ENCODE measurements at regions not wholly inside any gene's neighbourhood (a gene's known extent, or its start where the extent isn't known, plus 50 kb on each side); places are given as distances from the start of the nearest gene placed in this dataset.
"Not testable (repeated sequence)": the region's sequence is repeated elsewhere in the genome, so short reads cannot be mapped to it uniquely, and the experiment has no call there.

DNA sequence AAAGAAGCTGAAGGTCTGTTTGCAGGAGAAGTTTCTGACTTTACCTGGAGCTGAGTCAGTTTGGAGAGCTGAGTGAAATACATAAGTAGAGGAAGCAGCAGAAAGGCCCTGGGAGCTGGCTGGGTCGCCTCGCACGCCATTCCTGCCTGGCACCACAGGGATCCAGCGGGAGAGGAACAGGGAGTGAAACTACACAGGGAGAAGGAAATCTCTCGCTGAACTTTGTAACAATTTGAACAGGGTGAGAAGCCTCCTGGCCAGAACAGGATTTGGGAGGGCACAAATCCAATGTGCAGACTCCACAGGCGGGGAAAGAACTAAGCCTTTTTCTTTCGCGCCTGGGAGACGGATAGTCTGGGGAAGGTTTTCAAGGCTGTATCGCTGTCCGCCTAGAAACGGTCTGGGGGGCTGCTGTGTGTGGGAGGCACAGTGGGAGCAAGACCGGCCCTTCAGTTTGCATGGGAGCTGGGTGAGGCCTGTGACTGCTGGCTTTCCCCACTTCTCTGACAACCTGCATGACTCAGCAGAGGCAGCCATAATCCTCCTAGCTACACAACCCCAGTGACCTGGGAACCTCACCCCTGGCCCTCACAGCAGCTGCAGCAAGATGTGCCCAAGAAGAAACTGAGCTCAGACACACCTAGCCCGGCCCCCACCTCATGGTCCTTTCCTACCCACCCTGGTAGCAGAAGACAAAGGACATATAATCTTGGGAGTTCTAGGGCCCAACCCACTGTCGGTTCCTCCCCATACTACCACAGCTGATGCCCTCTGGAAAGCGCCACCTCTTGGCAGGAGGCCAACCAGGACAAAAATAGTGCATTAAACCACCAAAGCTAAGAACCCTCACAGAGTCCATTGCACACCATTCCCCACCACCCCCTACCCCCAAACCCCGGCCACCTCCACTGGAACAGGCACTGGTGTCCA is 778.6 kb downstream of the KCNJ2 start:
- no peak for DNase-seq

DNA sequence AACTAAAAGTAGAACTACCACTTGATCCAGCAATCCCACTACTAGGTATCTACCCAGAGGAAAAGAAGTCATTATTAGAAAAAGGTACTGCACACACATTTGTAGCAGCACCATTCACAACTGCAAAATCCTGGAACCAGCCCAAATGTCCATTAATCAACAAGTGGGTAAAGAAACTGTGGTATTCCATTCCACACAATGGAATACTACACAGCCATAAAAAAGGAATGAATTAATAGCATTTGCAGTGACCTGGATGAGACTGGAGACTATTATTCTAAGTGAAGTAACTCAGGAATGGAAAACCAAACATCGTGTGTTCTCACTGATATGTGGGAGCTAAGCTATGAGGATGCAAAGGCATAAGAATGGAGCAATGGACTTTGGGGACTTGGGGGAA is 783.8 kb downstream of the KCNJ2 start:
- not testable (repeated sequence) for DNase-seq

DNA sequence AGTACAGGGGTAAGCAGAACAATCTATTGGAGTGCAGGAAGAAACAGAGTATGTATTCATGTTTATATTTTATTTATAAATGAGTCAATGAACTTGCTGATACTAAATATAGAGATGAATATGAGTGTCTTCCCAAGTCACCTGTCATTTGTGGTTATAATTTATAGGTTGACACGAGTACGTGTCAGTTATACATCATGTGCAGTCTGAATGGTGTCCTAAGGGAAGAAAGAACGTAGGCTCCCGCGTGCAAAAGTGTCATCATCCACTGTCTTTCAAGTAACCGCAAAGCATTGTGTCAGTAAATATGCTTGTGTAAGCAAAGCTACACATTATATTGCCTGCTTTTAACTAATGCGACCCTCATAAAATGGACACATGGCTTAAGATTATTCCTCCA is 786.1 kb downstream of the KCNJ2 start:
- DNase-seq: no peak

DNA sequence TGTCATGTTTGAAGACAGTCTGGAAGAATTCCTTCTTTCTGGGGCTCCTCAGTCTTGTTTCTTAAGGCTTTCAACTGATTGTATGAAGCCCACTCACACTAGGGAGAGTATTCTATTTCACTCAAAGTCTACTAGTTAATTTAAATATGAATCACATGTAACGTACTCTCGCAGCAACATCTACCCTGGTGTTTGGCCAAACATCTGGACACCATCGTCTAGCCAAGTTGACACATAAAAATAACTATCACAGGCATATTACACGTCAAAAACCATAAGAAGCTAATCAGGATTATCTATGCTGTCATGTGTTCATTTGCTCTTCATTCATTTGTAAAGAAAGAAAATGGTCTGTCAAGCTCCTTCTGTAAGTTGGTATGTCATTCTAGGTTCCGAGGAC is 787.4 kb downstream of the KCNJ2 start:
- DNase-seq: no peak

DNA sequence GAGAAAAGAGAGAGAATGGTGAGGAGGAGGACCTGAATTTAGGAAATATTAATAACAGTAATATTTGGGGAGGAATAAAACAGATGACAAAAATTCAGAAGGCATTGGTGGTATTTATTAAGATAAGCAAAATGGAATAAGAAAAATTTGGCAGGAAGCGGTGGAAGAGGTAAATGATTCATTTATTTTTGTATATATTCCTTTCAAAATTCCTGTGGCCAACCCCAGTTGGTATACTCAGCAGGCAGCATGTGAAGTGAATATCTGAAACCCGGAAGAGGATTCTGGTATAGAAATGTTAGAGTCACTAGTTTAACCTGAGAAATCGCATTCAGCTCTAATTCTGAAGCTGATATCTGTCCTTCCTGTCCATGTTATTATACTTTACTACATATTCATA is 792.0 kb downstream of the KCNJ2 start:
- DNase-seq: peak; percentile 37

DNA sequence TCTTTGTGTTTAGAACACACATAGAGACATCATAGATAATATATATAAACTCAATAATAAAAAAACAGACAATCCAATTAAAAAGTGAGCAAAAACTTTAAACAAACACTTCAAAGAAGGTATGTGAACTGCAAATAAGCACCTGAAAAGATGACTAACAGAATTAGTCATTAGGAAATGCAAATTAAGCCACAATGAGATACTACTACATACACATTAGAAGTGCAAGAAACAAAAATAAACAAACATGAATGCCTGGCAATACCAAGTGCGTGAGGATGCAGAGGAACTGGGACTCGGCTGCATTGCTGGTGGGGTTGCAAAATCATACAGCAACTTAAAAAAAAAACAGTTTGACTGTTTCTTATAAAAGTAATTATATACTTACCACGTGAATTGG is 799.0 kb downstream of the KCNJ2 start:
- DNase-seq: no peak

DNA sequence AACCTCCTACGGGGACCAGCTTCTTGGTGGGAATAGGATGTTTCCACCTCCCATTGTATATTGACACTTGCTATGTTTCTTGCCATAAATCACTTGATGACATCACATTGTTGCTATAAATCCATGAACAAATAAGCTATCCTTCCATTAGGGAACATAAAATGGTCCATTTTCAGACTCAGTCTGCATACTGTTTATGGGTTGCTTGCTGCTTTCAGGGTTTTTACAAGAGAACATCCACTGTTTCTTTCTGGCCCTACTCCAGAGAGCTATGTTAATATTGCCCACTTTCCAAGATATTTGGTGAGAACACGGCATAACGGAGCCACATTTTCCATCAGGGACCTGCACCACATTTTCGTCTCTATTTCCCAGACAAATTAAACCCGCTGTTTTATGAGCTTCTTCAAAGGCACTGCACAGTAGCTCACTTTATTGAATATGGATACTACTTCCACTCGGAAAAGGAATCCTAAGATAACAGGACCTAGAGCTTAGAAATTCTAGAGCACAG is 800.2 kb downstream of the KCNJ2 start:
- DNase-seq: no peak

DNA sequence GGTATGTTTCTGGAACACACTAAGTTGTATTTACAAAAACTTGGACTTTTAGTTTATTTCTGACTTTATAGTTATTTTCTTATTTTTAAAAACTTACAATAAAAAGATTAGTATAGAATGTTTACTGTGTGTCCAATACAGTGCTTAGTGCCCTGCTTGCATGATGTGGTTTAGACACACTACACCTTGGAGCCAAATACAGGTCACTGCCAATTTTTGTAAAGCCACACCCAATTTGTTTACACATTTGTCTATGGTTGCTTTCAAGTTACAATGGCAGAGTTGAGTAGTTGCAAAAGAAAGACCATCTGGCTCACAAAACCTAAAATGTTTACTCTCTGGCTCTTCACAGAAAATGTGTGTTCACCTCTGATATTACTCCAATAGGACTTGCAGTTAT is 807.1 kb downstream of the KCNJ2 start:
- no peak for DNase-seq

DNA sequence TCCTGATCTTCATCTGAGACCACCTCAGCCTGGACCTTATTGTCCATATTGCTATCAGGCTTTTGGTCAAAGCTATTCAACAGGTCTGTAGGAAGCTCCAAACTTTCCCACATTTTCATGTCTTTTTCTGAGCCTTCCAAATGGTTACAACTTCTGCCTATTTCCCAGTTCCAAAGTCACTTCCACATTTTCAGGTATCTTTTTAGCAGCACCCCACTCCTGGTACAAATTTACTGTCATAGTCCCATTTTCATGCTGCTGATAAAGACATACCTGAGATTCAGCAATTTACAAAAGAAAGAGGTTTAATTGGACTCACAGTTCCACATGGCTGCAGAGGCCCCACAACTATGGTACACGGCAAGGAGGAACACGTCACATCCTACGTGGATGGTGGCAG is 815.5 kb downstream of the KCNJ2 start:
- no peak for DNase-seq

DNA sequence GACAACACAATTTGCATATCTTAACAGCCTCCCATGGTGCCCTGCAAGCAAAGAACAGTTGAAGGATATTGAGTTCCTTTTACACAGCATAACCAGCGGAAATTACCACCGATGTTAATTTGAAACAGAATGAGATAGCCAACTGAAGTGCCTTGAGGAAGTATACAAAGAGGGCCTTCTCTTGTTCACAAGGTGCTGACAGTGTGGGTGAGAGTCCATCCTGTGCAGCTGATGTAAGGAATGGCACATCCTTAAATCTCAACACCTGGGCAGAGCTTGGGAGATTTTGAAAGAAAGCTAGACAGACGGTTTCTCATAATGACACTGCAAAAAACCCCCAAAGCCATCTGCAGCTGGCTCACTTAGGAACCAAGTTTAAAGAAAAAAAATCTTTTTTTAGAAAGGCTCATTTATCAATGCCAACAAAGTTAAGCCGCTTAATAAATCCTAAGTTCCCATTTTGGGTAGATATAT is 818.6 kb downstream of the KCNJ2 start:
- no peak for DNase-seq

DNA sequence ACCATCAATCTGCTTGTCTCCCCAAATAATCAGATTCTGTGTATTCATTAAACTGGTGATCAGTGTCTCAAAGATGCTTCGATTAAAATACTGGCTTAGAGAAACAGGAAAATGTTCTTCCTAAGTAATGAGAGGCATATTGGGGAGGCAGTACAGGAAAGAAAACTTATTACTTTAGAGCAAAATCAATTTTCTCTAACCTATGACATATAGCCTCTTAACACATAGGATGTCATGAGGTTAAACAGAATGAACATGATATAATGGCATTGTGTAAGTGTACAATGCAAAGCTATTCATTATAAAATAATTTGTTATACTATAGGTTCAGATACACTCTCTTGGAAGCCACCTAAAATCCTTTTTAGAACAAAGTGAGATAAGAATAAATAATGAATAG is 819.3 kb downstream of the KCNJ2 start:
- DNase-seq: no peak

DNA sequence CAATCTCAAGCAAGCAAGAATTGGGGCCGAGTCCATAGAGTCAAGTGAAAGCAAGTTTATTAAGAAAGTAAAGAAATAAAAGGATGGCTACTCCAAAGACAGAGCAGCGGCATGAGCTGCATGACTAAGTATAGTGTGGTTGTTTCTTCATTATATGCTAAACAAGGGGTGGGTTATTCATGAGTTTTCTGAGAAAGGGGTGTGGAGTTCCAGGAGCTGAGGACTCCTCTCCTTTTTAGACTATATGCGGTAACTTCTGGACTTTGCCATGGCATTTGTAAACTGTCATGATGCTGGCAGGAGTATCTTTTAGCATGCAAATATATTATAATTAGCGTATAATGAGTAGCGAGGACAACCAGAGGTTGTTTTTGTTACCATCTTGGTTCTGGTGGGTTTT is 819.9 kb downstream of the KCNJ2 start:
- DNase-seq: no peak

DNA sequence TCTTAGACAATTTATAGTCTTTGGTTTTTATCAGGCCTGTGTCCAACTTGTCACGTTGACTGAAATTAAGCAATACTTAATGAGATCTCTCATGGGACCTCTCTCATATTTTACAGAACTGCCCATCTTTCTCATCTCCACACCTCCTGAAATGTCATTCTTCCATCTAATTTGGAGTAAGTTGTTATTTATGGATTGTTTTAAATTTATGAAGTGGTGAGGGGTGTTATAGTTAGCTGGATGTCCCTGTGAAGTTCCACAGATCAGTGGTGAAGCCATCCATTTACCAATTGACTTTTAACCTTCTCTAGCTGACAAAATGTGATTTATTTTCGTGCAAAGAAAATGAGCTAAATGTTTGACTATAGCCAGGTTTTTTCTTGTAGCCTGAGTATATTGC is 824.9 kb downstream of the KCNJ2 start:
- DNase-seq: no peak

DNA sequence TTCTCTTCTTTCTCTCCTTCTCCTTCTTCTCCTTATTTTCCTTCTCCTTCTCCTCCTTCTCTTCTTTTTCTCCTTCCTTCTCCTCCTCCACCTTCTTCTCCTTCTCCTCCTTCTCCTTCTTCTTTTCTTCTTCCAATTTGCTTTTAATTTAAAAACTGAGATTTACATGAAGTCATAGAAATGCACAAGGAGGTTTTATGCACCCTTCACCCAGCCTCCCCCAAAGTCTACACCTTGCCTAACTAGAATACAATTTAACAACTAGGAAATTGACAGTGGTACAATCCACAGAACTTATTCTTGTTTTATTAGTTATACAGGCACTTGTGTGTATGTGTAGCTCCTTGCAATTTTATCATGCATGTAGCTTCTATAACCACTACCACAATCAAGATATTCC is 826.7 kb downstream of the KCNJ2 start:
- no peak for DNase-seq

DNA sequence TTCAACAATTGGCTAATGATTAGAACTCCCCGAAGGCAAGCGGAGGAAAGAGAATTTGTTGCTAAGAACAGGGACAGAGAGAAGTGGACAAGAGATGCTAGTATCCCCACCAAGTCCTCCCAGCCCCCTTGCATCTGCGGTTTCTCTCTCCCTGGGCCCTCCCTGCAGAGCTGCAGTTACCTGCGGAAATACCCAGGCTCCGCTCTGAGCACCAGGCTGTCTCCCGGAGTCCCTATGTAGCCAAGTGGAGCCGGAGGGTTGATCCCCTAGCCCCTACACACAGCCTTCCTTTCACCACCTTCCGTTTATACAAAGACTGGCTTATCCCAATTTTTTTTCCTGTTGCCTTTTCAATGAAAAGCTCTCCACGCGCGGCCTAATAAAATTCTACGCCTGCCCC is 834.4 kb downstream of the KCNJ2 start:
- no peak for DNase-seq

DNA sequence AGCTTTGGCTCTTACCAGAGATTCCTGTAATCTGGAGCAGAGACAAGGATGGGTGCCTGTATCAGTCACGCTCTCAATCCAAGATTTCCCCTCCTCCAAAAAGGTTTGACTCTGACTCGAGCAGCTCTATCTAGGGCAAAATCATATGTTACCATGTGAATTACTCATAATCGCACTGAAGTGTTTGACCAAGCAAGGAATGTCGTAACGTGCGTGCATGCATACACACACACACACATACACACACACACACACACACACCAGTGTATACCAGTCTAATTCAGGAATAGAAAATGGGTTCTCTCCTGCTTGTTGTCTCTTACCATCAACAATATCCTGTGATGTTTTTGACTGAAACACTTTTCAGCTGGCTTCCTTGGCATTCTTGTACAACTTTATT is 835.1 kb downstream of the KCNJ2 start:
- DNase-seq: no peak

DNA sequence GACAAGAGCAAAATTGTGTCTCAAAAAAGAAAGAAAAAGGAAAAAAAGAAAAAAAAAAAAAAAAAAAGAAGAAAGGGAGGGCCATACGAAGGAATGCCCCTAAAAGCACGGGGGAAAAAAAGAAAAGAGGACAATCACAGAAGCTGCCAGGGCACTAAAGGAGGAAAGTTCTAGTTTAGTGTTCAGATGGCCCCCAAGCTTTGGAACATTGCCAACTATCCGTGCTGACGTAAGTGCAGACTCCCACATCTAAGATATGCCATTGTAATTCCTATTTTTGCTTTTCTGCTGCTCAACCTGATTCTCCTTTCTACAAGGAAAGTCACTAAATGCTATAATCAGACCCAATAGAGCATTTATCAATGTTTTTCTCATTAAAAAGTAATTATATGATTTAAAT is 842.1 kb downstream of the KCNJ2 start:
- no peak for DNase-seq

DNA sequence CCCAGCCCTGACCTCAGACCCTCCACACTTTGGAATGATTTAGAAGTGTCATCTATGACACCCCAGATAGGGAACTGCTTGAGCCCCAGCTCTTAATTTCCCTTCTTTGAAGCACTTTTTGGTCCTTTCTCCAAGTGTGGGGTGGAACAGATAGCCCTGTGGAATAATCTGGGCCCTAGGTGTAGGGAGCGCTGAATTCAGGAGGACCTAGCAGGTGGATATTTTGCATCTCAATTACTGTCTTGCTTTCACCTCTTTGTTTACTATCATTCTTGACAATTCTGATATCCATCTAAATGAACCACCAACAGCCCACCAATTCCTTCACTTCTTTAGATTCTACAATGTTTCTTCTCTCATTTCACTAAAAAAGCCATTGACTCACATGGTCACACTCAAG is 850.4 kb downstream of the KCNJ2 start:
- DNase-seq: no peak

DNA sequence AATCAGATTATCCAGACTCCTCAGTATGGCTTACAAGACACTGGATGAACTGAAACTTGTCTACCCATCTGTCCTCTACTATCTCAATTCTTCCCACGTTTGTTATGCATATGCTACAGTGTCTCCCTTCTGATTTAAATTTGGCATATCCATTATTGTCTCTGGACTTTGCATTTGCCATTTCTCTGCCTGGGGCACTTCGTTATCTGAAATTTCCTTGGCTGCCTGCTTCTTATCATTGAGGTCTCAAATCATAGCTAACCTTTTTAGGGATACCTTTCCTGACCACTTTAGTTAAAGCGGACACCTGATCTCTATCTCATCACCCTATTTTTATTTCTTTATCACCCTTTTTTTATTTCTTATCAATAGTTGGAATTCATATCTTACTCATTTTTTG is 853.4 kb downstream of the KCNJ2 start:
- no peak for DNase-seq

DNA sequence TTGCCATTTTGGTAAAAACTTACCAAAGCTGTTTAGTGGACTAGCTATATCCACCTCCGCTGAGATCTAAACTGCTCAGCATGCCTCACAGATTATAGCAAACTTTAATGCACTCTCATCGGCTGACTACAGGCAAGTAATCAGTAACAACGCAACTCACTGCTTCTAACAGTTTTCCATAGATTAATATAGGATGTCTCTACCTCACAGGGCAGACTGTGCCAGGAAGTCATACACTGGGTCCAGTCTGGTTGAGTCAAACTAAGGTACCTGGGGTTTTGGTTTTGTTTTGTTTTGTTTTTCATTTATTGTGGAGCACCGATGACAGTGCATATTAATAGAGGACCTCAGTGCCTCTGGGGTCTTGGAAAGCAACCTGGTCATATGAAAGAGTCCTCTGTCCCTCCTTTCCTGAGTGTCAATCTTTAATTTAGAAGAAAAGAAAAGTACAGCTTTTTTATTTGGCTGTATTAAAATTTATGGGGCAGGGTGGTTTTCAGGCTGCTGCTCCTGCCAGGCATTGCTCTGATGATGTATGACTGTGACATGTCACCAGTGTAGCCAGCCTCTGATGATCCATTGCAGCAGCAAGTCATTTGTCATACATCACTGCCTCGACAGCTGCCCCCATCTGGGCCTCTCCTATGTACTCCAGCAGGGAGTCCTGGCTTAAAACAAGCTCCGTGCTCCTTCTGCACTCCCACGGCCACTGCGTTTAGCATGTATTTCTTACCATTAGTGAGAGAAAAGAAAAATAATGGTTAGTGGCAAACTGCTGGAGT is 854.1 kb downstream of the KCNJ2 start:
- no peak for DNase-seq

DNA sequence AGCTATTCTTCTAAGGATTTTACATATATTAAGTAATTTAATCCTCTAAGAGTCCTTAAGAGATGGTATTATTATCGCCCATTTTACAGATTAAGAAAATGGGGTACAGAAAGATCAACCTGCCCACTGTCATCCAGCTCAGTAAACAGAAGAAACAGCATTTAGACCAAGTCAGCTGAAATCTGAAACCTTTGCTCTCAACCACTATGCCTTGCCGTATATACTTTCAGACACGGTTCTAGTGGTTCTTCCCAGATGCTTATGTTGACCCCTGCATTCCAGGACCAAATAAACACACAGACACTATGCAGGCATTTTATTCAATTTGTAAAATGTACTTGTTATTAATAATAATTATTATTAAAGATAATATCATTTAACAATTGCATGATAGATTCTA is 854.8 kb downstream of the KCNJ2 start:
- no peak for DNase-seq

DNA sequence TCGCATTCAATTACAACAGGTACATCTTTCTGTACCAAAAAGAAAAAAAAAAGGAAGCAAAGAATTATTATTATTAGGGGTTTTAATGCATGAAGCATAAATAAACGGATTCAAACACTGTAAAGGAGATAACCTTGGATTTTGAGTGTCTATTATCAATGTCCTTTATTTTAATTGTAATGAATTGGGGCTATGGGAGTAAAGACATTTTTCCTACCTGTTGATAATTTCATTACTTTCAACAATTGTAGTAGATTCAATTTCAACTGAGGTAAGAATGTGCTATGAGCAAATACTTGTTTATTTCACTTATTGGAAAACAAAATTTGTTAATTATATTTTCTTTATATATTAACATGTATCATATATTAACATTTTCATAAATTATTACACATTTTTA is 855.6 kb downstream of the KCNJ2 start:
- no peak for DNase-seq

DNA sequence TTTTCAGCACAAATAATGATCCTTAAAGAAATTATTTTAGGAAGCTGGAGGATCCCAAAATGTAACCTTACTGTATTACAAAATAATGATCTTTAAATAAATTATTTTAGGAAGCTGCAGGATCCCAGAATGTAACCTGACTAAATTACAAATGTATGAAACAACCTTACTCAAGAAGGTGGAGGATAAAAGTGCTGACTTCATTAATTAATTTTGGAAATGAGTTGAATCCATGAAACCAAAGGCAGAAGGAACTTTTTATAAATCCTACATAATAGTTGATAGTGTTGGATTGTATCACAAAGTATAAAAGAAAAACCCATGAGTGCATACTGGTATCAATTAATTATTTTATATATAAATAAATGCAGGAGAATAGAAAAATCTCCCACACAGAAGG is 859.9 kb downstream of the KCNJ2 start:
- DNase-seq: no peak

DNA sequence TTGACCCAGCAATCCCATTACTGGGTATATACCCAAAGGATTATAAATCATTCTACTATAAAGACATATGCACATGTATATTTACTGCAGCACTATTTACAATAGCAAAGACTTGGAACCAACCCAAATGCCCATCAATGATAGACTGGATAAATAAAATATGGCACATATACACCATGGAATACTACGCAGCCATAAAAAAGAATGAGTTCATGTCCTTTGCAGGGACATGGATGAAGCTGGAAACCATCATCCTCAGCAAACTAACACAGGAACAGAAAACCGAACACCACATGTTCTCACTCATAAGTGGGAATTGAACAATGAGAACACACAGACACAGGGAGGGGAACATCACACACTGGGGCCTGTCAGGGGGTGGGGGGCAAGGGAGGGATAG is 862.0 kb downstream of the KCNJ2 start:
- not testable (repeated sequence) for DNase-seq

All from fibroblast of skin of back (primary cell).